Pulmonary artery endothelial cell (primary cell): ENCODE measurements at regions not wholly inside any gene's neighbourhood (a gene's known extent, or its start where the extent isn't known, plus 50 kb on each side); places are given as distances from the start of the nearest gene placed in this dataset.
"Not testable (repeated sequence)": the region's sequence is repeated elsewhere in the genome, so short reads cannot be mapped to it uniquely, and the experiment has no call there.

Experiments used
- DNase-seq: peaks from one replicate; pipeline ENCODE4 v3.0.0-alpha.2; 2011; ENCODE audit warnings: low read depth, low spot score

- DNase-seq = no peak
Measured at GRCh38 chr13:71214821-71215220, 652.2 kb downstream of the DACH1 start.

- DNase-seq = no peak
Measured at GRCh38 chr13:71214357-71214756, 652.6 kb downstream of the DACH1 start.

- no peak for DNase-seq
Measured at GRCh38 chr13:71213252-71213821, 653.7 kb downstream of the DACH1 start.

GRCh38 chr13:71210861-71211260 lies 656.1 kb downstream of the DACH1 start:
- DNase-seq = no peak

DNA sequence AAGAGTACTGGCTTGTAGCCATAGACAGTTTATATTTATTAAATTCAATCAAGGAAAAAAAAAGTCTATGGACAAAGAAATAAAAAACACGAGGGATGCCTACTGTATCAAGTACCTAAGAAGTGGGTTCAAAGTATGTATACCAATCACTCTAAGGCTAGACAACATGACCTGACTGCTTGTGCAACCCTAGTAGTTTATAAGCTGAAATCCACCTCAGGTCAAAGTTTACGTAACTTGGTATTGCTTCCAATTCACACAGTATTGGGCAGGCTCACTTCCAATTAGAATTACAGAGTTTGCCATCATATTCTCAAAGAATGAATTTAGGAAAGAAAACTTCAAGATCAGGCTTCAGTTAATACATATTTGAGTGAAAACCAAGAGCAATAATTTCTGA lies 657.8 kb downstream of the DACH1 start:
- DNase-seq = no peak

DNA sequence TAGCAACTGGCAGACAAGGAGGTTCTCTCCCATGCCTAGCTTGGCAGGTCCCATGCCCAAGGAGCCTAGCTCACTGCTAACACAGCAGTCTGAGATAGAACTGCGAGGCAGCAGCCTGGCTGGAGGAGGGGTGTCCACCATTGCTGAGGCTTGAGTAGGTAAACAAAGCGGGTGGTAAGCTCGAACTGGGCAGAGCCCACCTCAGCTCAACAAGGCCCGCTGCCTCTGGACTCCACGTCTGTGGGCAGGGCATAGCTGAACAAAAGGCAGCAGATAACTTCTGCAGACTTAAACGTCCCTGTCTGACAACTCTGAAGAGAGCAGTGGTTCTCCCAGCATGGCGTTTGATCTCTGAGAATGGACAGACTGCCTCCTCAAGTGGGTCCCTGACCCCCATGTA lies 682.4 kb downstream of the DACH1 start:
- not testable (repeated sequence) for DNase-seq

DNA sequence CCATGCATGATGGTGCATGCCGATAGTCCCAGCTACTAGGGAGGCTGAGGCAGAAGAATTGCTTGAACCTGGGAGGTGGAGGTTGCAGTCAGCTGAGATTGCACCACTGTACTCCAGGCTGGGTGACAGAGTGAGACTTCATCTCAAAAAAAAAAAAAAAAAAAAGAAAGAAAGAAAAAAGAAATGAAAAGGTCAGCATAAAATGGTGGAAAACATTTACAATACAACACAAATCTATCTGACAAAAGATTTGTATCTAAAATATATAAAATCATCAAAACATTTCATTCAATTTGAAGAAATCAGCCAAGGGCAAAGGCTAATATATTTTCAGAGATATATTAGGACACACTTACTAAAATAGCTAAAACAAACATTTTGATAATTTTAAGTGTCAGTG lies 683.7 kb downstream of the DACH1 start:
- DNase-seq = not testable (repeated sequence)

- DNase-seq = no peak
Measured at GRCh38 chr13:71171740-71172139, 695.3 kb downstream of the DACH1 start.

DNA sequence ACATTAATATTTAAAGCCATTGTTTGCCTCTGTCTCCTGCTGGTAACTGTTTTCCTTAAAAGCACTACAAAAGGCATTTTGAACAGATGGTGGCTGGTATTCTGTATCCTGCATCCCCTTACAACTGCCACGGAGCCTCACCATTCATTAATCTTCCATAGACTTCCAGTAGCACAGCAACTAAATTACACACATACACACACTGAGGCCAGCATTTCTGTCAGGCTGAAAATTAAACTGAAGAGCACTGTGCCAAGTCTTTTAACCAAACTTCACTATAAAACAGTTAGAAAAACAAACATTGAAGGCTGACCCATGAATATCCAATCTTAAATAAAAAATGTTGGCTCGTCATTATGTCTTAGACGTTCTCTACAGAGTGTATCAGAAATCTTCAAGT lies 697.8 kb downstream of the DACH1 start:
- DNase-seq = no peak

- DNase-seq = no peak
Measured at GRCh38 chr13:71156550-71156949, 710.5 kb downstream of the DACH1 start.

- DNase-seq = no peak
Measured at GRCh38 chr13:71149498-71150363, 717.3 kb downstream of the DACH1 start.

- DNase-seq = no peak
Measured at GRCh38 chr13:71149046-71149445, 718.0 kb downstream of the DACH1 start.

GRCh38 chr13:71148396-71148795 lies 718.6 kb downstream of the DACH1 start:
- no peak for DNase-seq

- DNase-seq = no peak
Measured at GRCh38 chr13:71144883-71145282, 722.1 kb downstream of the DACH1 start.

GRCh38 chr13:71137101-71137500 lies 729.9 kb downstream of the DACH1 start:
- no peak for DNase-seq

DNA sequence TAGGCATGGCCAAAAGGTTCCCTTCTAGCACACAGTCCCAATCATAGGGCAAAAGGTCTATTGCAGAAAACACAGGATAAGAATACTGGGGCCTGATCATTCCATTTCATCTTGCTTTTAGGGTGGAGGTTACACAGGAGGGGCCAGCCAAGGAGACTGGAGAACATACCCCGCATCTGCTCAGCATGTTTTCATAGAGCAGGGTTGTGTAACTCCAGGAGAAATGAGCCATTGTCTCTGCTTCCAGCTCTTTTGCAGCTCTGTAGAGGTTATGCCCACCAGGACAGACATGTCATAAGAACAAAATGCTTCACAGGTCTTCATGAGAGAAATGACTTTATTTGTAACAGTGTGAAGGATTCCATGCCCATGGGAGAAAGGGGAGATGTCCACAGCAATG lies 742.8 kb downstream of the DACH1 start:
- DNase-seq = no peak

GRCh38 chr13:71118779-71119364 lies 748.1 kb downstream of the DACH1 start:
- no peak for DNase-seq

- DNase-seq = no peak
Measured at GRCh38 chr13:71117920-71118319, 749.1 kb downstream of the DACH1 start.

- DNase-seq = no peak
Measured at GRCh38 chr13:71115301-71115700, 751.7 kb downstream of the DACH1 start.

DNA sequence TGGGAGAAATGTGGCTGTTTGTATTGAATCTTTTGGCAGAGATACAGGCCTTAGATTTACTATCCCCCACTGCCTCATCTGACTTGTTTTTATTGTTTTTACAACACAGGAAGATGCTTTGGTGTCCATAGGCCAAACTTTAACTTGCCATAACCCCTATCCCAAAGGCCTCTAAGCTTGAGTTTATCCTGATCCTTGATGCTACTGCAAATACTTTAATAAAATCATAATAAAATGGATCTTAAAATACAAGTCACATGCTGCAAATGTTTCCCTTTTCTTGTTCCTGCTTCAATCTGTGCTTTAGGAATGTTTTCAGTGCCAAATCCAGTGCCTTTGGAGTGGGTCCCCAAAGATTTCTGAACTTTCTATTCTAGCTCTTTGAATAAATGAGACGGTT lies 770.6 kb downstream of the DACH1 start:
- no peak for DNase-seq

DNA sequence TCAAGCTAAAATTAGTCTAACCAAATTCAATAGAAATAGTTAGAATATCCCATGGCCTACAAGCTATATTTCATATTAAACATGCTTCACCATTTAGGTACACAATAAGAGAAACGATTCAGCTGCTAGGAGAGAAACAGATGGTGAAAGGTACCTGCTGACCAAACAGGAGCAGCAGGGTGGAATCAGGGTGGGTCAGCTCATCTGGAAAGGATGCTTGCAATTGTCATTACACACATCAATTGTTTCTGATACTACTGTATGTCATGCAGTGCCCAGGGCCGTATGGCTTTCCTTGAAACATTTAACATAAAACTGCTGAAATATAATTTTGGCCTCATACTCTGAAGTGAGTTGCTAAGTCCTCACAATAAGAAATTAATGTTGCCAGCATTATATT lies 776.0 kb downstream of the DACH1 start:
- no peak for DNase-seq

DNA sequence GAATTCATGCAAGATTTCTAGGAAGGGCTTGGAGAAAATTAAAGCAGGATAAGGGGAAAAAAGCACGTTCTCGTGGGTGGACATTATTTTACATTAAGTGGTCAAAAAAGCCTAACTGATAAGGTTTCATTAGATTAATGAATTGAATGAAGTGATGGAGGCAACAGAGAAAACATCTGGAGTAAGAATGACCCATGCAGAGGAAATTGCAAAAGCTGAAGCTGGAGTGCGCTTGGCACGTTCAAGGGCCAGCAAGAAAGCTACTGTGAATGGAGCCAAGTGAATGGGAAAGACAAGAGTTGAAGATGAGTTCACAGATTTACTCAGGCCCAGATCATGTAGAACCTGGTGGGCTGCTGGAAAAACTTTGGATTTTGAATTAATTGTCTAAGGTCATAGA lies 777.9 kb downstream of the DACH1 start:
- DNase-seq = no peak

DNA sequence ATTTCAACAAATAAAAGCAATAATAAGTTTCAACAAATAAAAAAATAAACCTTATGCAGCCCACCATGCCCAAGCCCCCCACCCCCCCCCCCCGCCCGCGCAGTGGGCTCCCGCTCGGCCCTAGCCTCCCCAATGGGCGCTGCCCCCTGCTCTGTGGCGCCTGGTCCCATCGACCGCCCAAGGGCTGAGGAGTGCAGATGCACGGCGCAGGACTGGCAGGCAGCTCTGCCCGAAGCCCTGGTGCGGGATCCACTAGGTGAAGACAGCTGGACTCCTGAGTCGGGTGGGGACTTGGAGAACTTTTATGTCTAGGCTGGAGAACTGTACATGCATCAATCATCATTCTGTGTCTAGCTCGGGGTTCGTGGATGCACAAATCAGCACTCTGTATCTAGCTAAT lies 779.6 kb downstream of the DACH1 start:
- DNase-seq = no peak
